Bronchial epithelial cell (primary cell): ENCODE measurements at regions not wholly inside any gene's neighbourhood (a gene's known extent, or its start where the extent isn't known, plus 50 kb on each side); places are given as distances from the start of the nearest gene placed in this dataset.
A peak's percentile ranks its signal among the peaks of the same experiment; 100 is the strongest.

Experiments used
- DNase-seq: peaks from one replicate; pipeline ENCODE4 v3.0.0-alpha.2; 2010; ENCODE audit warnings: low read depth
- FAIRE-seq: peaks from 2 replicates; lab custom pipeline; 2011; peaks lifted over from hg19 to GRCh38; lab: Jason Lieb, UNC
- H3K27me3 ChIP-seq: 2 replicates; pipeline ENCODE4 v1.5.1; 2011; ENCODE audit warnings: low read length; ENCODE audit not compliant: control insufficient read depth, insufficient read depth
- H3K36me3 ChIP-seq: 2 replicates; pipeline ENCODE4 v1.5.1; 2011; ENCODE audit warnings: low read length; ENCODE audit not compliant: control insufficient read depth, insufficient read depth
- H3K4me3 ChIP-seq: 2 replicates; pipeline ENCODE4 v1.5.1; 2011; ENCODE audit warnings: mild to moderate bottlenecking, low read depth, low read length, control low read depth
- TF ChIP-seq, protein P1 (sequence below): IDR thresholded peaks from 2 replicates; pipeline ENCODE4 v1.5.1; 2011; ENCODE audit warnings: mild to moderate bottlenecking, moderate library complexity, low read length, control low read depth, inconsistent platforms; ENCODE audit not compliant: insufficient read depth, severe bottlenecking

DNA sequence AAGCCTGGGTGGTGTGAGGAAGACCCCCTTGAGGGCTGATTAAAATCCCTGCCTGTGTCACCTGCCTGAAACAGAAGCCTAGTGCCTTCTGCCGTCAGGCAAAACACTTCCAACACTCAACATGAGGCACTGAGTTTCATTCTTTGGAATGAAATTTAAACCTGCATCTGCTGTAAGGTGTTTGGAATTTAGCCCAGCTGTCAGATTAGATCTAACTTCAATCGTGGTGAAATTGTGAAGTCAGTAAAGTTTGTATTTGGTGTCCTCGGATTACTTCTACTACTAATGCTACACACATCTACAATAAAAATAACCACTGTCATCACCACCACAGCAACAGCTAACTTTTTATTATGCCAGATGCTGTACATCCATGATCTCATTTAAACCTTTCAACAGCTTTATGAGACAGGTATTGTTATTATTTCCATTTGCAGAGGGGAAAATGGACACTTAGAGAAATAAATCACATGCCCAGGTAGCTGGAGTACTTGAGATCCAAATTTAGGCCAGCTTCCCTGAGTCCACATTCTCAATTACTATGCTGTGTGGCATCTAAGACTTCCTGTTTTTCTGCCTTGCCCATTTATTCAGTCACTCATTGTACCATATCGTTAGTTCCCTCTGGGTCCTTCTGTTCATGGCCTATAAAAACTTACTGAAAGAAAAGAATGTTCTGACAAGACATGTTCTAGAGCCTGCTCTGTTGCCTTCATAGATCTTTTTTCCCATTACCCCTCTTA is 98.2 kb upstream of the GCFC2 start:
- Histone ChIP-seq H3K36me3 (no peaks in the 10 kb centered on the region), H3K4me3 (no peak overlapping the region), H3K27me3 (no peaks in the 10 kb centered on the region)
- peak; percentile 7 for FAIRE-seq
- peak; percentile 46 for DNase-seq
- TF ChIP-seq, protein P1, sequence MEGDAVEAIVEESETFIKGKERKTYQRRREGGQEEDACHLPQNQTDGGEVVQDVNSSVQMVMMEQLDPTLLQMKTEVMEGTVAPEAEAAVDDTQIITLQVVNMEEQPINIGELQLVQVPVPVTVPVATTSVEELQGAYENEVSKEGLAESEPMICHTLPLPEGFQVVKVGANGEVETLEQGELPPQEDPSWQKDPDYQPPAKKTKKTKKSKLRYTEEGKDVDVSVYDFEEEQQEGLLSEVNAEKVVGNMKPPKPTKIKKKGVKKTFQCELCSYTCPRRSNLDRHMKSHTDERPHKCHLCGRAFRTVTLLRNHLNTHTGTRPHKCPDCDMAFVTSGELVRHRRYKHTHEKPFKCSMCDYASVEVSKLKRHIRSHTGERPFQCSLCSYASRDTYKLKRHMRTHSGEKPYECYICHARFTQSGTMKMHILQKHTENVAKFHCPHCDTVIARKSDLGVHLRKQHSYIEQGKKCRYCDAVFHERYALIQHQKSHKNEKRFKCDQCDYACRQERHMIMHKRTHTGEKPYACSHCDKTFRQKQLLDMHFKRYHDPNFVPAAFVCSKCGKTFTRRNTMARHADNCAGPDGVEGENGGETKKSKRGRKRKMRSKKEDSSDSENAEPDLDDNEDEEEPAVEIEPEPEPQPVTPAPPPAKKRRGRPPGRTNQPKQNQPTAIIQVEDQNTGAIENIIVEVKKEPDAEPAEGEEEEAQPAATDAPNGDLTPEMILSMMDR = no peak

DNA sequence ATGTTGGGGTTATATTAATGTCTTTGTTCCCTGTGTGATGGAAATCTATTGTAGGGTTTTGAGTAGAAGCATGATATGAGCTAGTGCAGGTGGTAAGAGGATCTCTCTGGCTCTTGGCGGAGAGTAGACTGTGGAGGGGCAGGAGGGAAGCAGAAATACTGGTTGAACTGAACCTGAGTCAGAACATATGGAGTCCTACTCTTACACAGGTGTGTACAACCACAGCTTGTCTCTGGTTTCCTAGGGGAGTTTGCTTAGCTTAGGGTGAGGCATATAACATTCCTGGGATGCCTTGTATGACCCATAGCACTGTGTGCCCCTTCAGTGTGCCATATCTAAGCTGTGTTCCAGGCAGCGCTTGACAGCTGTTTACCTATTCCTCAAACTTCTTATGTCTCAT is 97.3 kb upstream of the GCFC2 start:
- FAIRE-seq (peak; percentile 97), DNase-seq (peak; percentile 95)
- TF ChIP-seq, protein P1 = no peak

DNA sequence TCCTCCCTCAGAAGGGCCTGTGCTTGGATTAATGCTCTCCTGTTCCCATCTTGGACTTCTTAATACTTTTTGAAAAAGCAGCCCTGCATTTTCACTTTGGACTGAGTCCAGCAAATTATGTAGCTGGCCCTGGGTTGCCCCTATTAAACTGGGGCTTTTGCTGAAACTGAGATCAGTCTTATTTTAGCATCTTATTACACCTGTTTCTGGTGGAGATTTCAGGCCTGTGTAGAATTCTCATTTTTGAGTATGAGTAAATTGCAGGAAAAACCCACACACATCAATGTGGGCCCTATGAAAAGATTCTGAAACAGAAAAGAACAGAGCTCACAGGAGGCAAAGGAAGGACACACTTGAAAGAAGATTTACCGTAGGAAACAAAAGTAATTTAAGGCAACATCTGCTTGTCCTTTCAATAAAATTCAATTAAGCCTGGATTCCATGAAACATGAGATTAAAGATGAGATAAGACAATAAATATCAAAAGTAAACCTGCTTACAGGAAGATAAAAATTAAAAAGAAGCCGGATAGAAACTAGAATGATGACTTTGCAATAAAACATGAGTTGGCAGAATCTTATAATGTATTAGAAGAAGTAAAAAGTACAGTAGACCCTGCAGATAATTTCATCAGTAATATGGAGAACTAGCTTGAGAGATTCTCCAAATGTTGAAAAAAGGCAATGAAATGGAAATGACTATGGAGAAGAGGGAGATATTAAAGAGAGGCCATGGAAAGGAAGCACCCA is 90.7 kb upstream of the GCFC2 start:
- TF ChIP-seq, protein P1 = no peak
- no peaks in the 10 kb centered on the region for H3K27me3 ChIP-seq
- FAIRE-seq = no peak
- no peaks in the 10 kb centered on the region for H3K36me3 ChIP-seq
- H3K4me3 ChIP-seq = no peak overlapping the region
- no peak for DNase-seq

More for the DNA sequence above, 97.3 kb upstream of the GCFC2 start:
- no peak overlapping the region for H3K4me3 ChIP-seq
- H3K27me3 ChIP-seq = no peaks in the 10 kb centered on the region
- H3K36me3 ChIP-seq = no peaks in the 10 kb centered on the region

DNA sequence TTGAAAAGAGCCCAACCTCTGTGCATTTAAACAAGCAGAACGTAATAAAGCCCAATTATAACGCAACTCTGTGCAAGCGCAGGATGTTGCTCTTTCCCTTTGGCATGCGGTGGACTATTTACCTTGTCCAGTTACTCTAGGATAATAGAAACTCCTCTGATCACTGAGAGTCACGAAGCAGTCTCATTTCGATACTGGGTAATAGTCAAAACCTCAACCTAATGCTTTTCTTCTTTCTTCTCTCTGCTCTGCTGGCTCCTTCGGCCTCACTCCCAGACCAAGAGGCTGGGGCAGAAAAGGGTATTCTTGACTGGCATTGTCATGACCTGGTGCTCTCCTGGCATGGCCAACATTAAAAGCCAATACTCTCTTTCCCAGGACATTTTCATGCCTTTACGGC is 89.7 kb upstream of the GCFC2 start:
- FAIRE-seq = no peak
- H3K4me3 ChIP-seq = no peak overlapping the region
- TF ChIP-seq, protein P1 = no peak

DNA sequence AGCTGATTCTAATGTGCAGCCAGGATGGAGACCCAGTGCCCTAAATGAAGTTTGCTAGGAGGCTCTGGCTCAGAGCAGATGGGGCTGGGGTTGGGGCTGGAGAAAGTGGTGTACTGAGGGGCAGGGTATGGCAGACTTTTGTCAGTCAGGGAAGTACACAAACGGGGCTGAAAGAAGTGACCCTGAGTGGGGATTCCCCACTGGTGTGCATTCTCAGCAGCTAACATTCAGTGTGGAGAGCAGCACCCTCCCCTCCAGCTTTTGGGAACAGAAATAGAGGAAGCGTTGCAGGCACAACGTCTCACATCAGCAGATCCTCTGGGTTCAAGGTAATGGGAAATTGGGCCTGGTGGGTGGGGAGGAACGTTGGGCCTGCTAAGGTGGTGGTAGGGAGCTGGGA is 89.1 kb upstream of the GCFC2 start:
- no peak for FAIRE-seq

More for the DNA sequence above, 89.7 kb upstream of the GCFC2 start:
- no peaks in the 10 kb centered on the region for H3K36me3 ChIP-seq
- H3K27me3 ChIP-seq = no peaks in the 10 kb centered on the region
- DNase-seq = no peak

More for the DNA sequence above, 89.1 kb upstream of the GCFC2 start:
- TF ChIP-seq, protein P1 = no peak
- no peak for DNase-seq
- H3K4me3 ChIP-seq = no peak overlapping the region
- H3K36me3 ChIP-seq = no peaks in the 10 kb centered on the region
- H3K27me3 ChIP-seq = no peaks in the 10 kb centered on the region
